ENCODE measurements at regions not wholly inside any gene's neighbourhood (a gene's known extent, or its start where the extent isn't known, plus 50 kb on each side); places are given as distances from the start of the nearest gene placed in this dataset.

DNA sequence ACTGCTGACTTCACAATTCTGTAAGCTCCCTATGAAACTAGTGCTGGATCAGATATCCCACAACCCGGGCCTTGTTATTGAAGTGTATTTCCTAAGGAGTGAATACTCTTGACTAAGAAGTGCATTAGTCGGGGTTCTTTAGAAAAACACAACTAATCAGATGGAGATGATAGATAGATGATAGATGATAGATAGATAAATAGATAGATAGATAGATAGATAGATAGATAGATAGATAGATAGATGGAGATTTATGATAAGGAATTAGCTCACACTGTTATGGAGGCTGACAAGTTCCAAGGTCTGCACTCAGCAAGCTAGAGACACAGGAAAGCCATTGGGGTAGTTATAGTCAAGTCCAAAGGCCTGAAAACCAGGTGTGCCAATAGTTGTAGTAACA is 214.6 kb upstream of the COX7C start:
- TF ChIP-seq, protein P1, sequence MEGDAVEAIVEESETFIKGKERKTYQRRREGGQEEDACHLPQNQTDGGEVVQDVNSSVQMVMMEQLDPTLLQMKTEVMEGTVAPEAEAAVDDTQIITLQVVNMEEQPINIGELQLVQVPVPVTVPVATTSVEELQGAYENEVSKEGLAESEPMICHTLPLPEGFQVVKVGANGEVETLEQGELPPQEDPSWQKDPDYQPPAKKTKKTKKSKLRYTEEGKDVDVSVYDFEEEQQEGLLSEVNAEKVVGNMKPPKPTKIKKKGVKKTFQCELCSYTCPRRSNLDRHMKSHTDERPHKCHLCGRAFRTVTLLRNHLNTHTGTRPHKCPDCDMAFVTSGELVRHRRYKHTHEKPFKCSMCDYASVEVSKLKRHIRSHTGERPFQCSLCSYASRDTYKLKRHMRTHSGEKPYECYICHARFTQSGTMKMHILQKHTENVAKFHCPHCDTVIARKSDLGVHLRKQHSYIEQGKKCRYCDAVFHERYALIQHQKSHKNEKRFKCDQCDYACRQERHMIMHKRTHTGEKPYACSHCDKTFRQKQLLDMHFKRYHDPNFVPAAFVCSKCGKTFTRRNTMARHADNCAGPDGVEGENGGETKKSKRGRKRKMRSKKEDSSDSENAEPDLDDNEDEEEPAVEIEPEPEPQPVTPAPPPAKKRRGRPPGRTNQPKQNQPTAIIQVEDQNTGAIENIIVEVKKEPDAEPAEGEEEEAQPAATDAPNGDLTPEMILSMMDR (IDR thresholded peaks at IDR 0.05; ENCODE audit: borderline replicate concordance, control extremely low read depth, extremely low read depth, insufficient read depth, missing control alignments) = no peak
- DNase-seq (ENCODE audit: low spot score) = no peak
- in situ Hi-C loops (cut with MboI; ENCODE audit: low sequenced_read_pairs, unreplicated experiment) = no loop called here

DNA sequence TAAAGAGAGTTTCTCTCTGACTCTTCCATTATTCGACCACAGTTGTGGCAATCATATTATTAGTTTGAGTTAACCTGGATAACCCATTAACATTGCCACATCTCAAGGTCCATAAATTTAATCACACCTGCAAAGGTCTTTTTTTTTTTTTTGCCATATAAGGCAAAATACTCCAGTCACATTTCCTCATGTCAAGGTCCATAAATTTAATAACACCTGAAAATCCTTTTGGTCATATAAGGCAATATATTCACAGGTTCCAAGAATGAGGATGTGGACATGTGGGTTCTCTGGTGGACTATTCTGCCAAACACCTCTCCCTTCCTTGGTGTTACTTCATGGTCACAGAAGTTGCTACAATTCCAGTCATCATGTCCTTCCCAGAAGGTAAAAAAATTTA is 213.5 kb upstream of the COX7C start:
- DNase-seq (ENCODE audit: low spot score) = no peak
- TF ChIP-seq, protein P1 (IDR thresholded peaks at IDR 0.05; ENCODE audit: borderline replicate concordance, control extremely low read depth, extremely low read depth, insufficient read depth, missing control alignments) = no peak
- in situ Hi-C loops (cut with MboI; ENCODE audit: low sequenced_read_pairs, unreplicated experiment) = no loop called here

DNA sequence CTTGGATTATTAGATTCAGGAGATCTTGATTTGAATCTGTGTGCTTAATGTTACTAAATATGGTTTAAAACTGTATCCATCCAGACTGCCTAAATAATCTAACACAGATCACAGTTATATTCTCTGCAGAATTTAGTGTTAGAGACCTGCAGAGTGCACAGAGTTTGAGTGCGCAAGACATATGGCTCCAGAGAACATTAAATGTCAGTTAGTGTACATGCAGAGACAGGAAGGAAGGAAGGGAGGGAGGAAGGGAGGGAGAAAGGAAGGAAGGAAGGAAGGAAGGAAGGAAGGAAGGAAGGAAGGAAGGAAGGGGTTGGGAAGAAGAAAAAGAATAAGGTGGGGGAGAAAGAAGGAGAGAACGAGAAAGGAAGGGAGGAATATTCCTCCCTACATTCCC is 210.0 kb upstream of the COX7C start:
- TF ChIP-seq, protein P1 (IDR thresholded peaks at IDR 0.05; ENCODE audit: borderline replicate concordance, control extremely low read depth, extremely low read depth, insufficient read depth, missing control alignments) = no peak
- in situ Hi-C loops (cut with MboI; ENCODE audit: low sequenced_read_pairs, unreplicated experiment) = no loop called here
- no peak for DNase-seq (ENCODE audit: low spot score)

DNA sequence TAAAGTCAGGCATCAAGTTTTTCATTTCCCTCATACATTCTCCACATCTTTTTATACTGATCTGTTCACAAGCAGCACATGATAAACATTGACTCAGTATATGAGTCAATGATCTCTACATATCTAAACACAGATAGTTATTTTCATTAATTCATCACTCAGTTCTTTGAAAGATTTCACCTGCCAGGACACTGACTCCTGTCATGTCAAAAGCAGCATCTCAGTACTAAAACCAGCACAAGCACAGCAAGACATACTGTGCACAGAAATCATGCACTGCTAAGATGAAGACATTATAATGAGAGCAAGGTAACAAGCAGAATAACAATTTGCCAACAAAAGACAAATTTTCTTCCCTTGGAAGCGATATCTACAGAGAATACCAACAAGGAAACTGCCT is 206.1 kb upstream of the COX7C start:
- TF ChIP-seq, protein P1 (IDR thresholded peaks at IDR 0.05; ENCODE audit: borderline replicate concordance, control extremely low read depth, extremely low read depth, insufficient read depth, missing control alignments) = no peak
- DNase-seq (ENCODE audit: low spot score) = no peak
- in situ Hi-C loops (cut with MboI; ENCODE audit: low sequenced_read_pairs, unreplicated experiment) = no loop called here

DNA sequence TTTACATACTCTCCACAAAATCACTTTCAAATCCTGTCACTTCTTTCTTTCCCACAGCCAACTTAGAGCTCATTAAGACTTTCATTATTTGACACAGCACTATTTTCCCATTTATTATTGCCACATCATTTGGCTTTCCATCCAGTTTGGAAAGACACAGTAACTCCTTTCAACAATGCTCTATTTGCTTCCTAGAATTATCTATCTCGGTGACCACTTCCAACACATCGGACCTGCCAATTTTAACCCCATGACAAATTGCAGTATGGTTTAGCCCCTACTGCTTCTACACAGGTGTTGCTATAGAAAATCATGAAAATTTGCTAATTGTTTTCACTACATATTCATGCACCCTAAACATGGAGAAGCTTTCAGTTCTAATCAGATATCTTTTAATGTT is 190.6 kb upstream of the COX7C start:
- TF ChIP-seq, protein P1 (IDR thresholded peaks at IDR 0.05; ENCODE audit: borderline replicate concordance, control extremely low read depth, extremely low read depth, insufficient read depth, missing control alignments) = no peak
- DNase-seq (ENCODE audit: low spot score) = no peak
- in situ Hi-C loops (cut with MboI; ENCODE audit: low sequenced_read_pairs, unreplicated experiment) = no loop called here

DNA sequence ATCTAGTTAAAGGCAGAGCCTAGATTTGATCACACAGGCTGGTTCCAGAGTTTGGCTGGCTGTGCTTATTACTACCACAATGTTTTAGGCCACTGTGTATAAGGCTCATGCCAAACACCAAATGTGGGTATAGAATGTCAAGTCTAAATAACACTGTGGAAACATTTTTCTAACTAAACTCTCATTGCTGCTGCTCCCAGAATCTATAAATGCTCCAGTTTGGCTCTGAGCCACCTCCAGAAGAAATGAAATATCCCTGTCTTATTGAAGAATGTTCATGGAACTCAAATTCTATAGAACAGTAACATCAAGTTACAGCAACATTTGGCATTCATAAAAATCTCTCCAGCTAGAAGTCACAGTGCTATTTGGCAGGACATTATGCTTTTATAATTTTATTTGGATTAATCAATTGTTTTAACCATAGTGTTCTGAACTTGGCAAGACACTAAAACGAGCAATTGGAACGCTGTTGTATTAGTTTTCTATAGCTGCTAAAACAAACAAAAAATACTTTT is 178.1 kb upstream of the COX7C start:
- TF ChIP-seq, protein P1 (IDR thresholded peaks at IDR 0.05; ENCODE audit: borderline replicate concordance, control extremely low read depth, extremely low read depth, insufficient read depth, missing control alignments) = no peak
- in situ Hi-C loops (cut with MboI; ENCODE audit: low sequenced_read_pairs, unreplicated experiment) = no loop called here
- DNase-seq (ENCODE audit: low spot score) = no peak
